Neural progenitor cell (in vitro differentiated cells): ENCODE measurements at regions not wholly inside any gene's neighbourhood (a gene's known extent, or its start where the extent isn't known, plus 50 kb on each side); places are given as distances from the start of the nearest gene placed in this dataset.

Source experiments
- CTCF ChIP-seq: fragments of 200-600 bp; sonication (generic); IDR thresholded peaks from 2 replicates; pipeline ENCODE4 v1.5.1; 2017; ENCODE audit warnings: antibody characterized with exemption, mild to moderate bottlenecking
- EZH2 ChIP-seq: fragments of 200-600 bp; sonication (generic); IDR thresholded peaks from 2 replicates; pipeline ENCODE4 v1.6.1; 2017; ENCODE audit warnings: antibody characterized with exemption, mild to moderate bottlenecking, moderate library complexity

- TF ChIP-seq CTCF, result no peak
- TF ChIP-seq EZH2, result no peak
Observed at GRCh38 chr11:128328955-128329551, 258.3 kb downstream of the ETS1 start.
